ENCODE measurements at regions not wholly inside any gene's neighbourhood (a gene's known extent, or its start where the extent isn't known, plus 50 kb on each side); places are given as distances from the start of the nearest gene placed in this dataset.

GRCh38 chr18:42245137-42245536 lies 290.1 kb downstream of the PIK3C3 start:
- TF ChIP-seq REST (IDR thresholded peaks at IDR 0.05; ENCODE audit: low read depth, low read length) (no peak), POLR2AphosphoS5 (IDR thresholded peaks at IDR 0.05; ENCODE audit: low read depth, low read length) (no peak), EP300 (IDR thresholded peaks at IDR 0.05; ENCODE audit: borderline replicate concordance in 1 of 2, low read depth in 1 of 2, low read length in 1 of 2) (no peak), CTCF (IDR thresholded peaks at IDR 0.05) (no peak), SMC3 (IDR thresholded peaks at IDR 0.05; ENCODE audit: low read depth, low read length) (no peak), MAX (IDR thresholded peaks at IDR 0.05; ENCODE audit: low read depth) (no peak), YY1 (IDR thresholded peaks at IDR 0.05; ENCODE audit: low read depth) (no peak), JUND (IDR thresholded peaks at IDR 0.05) (no peak), RAD21 (IDR thresholded peaks at IDR 0.05; ENCODE audit: low read length) (no peak), SIN3A (IDR thresholded peaks at IDR 0.05; ENCODE audit: borderline replicate concordance, low read depth, low read length) (no peak), RXRA (IDR thresholded peaks at IDR 0.05; ENCODE audit: borderline replicate concordance, low read depth) (no peak)
